Psoas muscle (tissue), 7 donors: ENCODE measurements at regions not wholly inside any gene's neighbourhood (a gene's known extent, or its start where the extent isn't known, plus 50 kb on each side); places are given as distances from the start of the nearest gene placed in this dataset.
A peak's percentile ranks its signal among the peaks of the same experiment; 100 is the strongest.

ENCODE experiments used
- ATAC-seq, 4 donors: fragments of 200-7000 bp; cut with Tn5 transposase; one replicate each; pipeline ENCODE4 v1.9.1; 2020; ENCODE audit warnings: moderate library complexity in 3 of 4, mild to moderate bottlenecking in 2 of 4
- DNase-seq, 2 donors: peaks; one replicate each; pipeline ENCODE4 v3.0.0-alpha.2; 2020
- H3K27ac ChIP-seq: fragments of 200-600 bp; one replicate; pipeline ENCODE4 v1.8.0; 2022
- H3K27me3 ChIP-seq, 3 donors: fragments of 200-600 bp in 1 of 3; one replicate each; pipeline versions ENCODE4 v1.6.1 to v1.8.0; 2013 to 2022; ENCODE audit warnings: low read length in 2 of 3, mild to moderate bottlenecking in 2 of 3, moderate library complexity in 1 of 3; ENCODE audit not compliant: insufficient read depth in 3 of 3
- H3K36me3 ChIP-seq, 2 donors: fragments of 200-600 bp in 1 of 2; one replicate each; pipeline versions ENCODE4 v1.6.1 to v1.8.0; 2013 to 2022; ENCODE audit warnings: low read depth in 1 of 2, mild to moderate bottlenecking in 1 of 2, moderate library complexity in 1 of 2; ENCODE audit not compliant: insufficient read depth in 1 of 2
- H3K4me1 ChIP-seq: fragments of 200-600 bp; one replicate; pipeline ENCODE4 v1.8.0; 2022
- H3K4me3 ChIP-seq: fragments of 200-600 bp; one replicate; pipeline ENCODE4 v1.8.0; 2022; ENCODE audit warnings: mild to moderate bottlenecking
- H3K9me3 ChIP-seq: fragments of 200-600 bp; one replicate; pipeline ENCODE4 v1.8.0; 2022
- WGBS, 3 donors: extraction: QIAGEN DNeasy Blood & Tissue Kit; methylation state at CpG; one replicate each; pipeline versions ENCODE4 v1.1.6 to v1.1.7; 2013; 5-methylcytosine and 5-hydroxymethylcytosine counted together
- intact Hi-C, 2 donors: fragments of 100-400 bp; cut with DNase I; formaldehyde crosslinking; loops; one replicate each; pipeline versions ENCODE4 v1.11.0 to v1.14.2; 2022
- TF ChIP-seq, protein P1 (sequence below): fragments of 200-600 bp; IDR thresholded peaks from one replicate; pipeline ENCODE4 v1.8.0; 2022; ENCODE audit warnings: antibody characterized with exemption
- donor health status: healthy with polysubstance abuse.
- donor health status: DM: no; HTN: no; CAD: no; lungs with moderate emphysema.
- donor health status: Bipolar disorder and iron deficiency.
- donor health status: healthy.
- donor health status: DM: yes; HTN: yes; CAD: no.
- donor health status: DM: no; HTN: no; CAD: no.
- donor health status: DM: yes; HTN: yes; CAD: no.

DNA sequence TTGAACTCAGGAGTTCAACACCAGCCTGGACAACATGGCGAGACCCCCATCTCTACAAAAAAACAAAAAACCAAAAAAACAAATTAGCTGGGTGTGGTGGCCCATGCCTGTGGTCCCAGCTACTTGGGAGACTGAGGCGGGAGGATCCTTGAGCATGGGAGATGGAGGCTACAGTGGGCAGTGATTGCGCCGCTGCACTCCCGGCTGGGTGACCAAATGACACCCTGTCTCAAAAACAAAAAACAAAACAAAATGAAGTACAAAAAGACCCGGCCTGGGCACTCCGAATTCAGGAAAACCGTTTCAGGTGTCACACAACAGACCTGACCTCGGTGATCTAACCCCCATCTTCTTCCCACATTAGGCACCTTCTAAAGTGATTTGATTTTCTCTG is 65.5 kb downstream of the INSIG1 start:
- intact Hi-C loops: no loop called here

DNA sequence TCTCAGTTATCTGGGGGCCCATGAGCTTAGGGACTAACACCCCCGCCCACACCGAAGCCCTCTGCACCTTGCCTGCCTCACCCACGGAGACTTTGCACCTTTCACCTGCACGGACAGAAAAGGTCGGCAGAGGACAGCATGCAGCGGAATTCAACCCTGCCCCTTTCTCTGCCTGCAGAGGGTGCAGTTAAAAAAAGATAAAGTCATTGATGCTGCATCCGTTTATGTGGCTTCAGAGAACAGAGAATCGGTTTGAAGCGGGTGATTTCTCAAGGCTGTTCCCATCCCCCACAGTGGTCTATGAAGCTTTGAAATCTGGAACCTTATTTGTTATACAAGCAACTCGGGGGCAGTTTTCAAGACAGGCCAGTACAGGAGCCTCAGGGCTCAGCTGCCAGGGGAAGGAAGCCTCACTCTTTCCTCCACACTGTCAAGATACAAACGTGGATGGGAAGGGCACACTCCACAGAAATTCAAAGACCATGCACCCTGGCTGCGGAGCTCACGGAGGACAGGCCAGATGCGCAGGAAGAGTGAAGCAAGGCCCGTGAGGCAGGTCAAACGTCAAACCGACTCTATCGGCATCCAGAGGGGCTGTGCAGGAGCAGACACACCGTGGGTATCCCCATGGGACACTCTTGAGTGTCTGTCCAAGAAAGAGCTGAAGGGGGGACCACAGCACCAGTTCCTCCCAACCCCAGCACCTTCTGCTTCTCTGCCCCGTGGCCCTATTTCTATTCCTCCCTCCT is 66.3 kb downstream of the INSIG1 start:
- no peaks in the 10 kb centered on the region for H3K9me3 ChIP-seq
- no peaks in the 10 kb centered on the region for H3K36me3 ChIP-seq
- H3K4me3 ChIP-seq: no peak overlapping the region
- TF ChIP-seq, protein P1, sequence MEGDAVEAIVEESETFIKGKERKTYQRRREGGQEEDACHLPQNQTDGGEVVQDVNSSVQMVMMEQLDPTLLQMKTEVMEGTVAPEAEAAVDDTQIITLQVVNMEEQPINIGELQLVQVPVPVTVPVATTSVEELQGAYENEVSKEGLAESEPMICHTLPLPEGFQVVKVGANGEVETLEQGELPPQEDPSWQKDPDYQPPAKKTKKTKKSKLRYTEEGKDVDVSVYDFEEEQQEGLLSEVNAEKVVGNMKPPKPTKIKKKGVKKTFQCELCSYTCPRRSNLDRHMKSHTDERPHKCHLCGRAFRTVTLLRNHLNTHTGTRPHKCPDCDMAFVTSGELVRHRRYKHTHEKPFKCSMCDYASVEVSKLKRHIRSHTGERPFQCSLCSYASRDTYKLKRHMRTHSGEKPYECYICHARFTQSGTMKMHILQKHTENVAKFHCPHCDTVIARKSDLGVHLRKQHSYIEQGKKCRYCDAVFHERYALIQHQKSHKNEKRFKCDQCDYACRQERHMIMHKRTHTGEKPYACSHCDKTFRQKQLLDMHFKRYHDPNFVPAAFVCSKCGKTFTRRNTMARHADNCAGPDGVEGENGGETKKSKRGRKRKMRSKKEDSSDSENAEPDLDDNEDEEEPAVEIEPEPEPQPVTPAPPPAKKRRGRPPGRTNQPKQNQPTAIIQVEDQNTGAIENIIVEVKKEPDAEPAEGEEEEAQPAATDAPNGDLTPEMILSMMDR: no peak
- WGBS, 3 donors: 50 to 57% (median 52%) methylated on average over 20 of the region's 20 CpGs
- DNase-seq (peak in 1 of 2 donors; percentile 14), ATAC-seq (no peak)
- peaks cover 0 to 55% (median 18%) of the 10 kb centered on the region in 3 donors for H3K27me3 ChIP-seq
- H3K4me1 ChIP-seq: no peaks in the 10 kb centered on the region
- no peak overlapping the region for H3K27ac ChIP-seq
- intact Hi-C loops: no loop called here

More for the DNA sequence above, 65.5 kb downstream of the INSIG1 start:
- no peak overlapping the region for H3K27ac ChIP-seq
- H3K36me3 ChIP-seq: no peaks in the 10 kb centered on the region
- no peaks in the 10 kb centered on the region for H3K4me1 ChIP-seq
- WGBS, 3 donors: 91 to 96% (median 94%) methylated on average over 9 of the region's 9 CpGs
- peaks cover 0 to 60% (median 22%) of the 10 kb centered on the region in 3 donors for H3K27me3 ChIP-seq
- TF ChIP-seq, protein P1: no peak
- no peak overlapping the region for H3K4me3 ChIP-seq
- no peaks in the 10 kb centered on the region for H3K9me3 ChIP-seq
- DNase-seq (peak in 1 of 2 donors; percentile 21), ATAC-seq (no peak)

DNA sequence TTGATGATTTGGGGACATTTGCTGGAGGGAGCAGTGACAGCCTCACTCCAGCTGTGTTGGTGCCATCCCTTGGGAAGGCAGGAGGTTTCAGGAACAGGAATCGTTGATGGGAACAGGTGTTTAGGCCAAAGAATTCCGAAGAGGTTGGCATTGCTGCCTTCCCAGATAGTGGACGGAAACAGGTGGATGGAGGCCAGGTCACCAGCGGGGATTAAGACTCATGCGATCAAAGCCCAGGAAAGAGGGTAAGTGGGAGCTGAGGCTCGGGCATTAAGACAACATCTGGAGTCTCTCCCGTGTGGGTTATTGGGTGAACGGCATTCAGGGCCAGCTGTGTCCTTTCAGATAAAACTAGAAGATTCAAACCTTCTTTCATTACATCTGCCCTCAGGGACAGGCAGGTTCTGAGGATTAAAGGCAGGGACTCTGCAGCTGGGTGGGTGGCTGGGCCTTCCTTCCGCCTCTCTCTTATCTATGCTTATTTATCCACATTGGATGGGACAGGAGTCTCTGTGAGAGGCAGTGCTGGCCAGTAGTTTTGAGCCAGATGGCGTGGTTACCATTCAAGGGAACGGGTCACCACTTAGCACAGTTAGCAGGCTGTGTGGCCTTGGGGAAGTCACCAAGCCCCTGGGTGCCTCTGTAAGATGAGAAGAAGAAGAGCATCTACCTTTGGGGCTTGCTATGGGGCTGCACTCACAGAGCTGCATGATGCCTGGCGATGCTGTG is 67.6 kb downstream of the INSIG1 start:
- no peak for ATAC-seq
- H3K27me3 ChIP-seq: peaks cover 0 to 54% (median 14%) of the 10 kb centered on the region in 3 donors
- no peaks in the 10 kb centered on the region for H3K4me1 ChIP-seq
- peak in 1 of 2 donors; percentile 14 for DNase-seq
- no peaks in the 10 kb centered on the region for H3K36me3 ChIP-seq
- H3K4me3 ChIP-seq: no peak overlapping the region
- no peak overlapping the region for H3K27ac ChIP-seq
- TF ChIP-seq, protein P1: no peak
- intact Hi-C loops: no loop called here
- H3K9me3 ChIP-seq: no peaks in the 10 kb centered on the region
- WGBS, 3 donors: 43 to 45% (median 44%) methylated on average over 12 of the region's 12 CpGs

DNA sequence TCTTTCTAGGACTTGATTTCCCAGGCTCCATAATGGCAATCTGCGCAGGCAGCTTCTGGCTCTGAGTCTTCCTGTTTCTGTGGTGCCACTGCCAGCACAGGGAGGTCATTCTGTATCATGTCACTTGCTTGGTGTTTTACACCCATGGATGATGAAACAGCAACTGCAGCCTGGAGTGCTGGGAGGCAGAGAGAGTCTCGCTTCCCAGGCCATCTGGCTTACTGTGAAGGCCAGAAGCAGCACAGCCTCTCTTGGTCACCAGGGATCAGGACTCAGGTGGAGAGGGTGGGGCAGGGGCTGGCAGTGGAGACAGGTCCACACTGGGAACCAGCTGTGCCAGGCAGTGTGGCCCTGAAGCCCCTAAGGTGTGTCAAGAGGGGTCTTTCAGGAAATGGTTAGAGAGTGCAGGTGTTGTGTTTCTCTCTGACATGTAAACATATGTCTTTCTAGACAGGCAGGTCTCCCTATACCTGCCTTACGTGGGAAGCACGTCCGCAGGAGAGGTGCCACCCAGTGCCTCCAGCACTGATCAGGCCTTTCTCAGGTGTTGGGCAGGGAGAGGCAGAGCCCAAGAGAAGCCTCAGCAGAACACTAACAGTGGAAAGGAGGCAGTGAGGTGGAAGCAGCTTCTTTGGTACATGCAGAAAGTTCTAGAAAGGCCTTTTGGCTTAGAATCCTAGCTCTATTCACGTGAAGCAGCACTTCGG is 71.4 kb downstream of the INSIG1 start:
- 76 to 83% (median 79%) methylated on average over 7 of the region's 7 CpGs for WGBS, 3 donors
- no peak overlapping the region for H3K27ac ChIP-seq
- peaks cover 15% of the 10 kb centered on the region for H3K4me1 ChIP-seq
- H3K9me3 ChIP-seq: no peaks in the 10 kb centered on the region
- peak in 1 of 2 donors; percentile 30 for DNase-seq
- intact Hi-C loops: no loop called here
- TF ChIP-seq, protein P1: no peak
- peaks cover 0 to 67% (median 34%) of the 10 kb centered on the region in 3 donors for H3K27me3 ChIP-seq
- H3K4me3 ChIP-seq: no peak overlapping the region
- no peaks in the 10 kb centered on the region for H3K36me3 ChIP-seq
- ATAC-seq: no peak
